K562 (cell line): ENCODE measurements at regions not wholly inside any gene's neighbourhood (a gene's known extent, or its start where the extent isn't known, plus 50 kb on each side); places are given as distances from the start of the nearest gene placed in this dataset.

Experiments
- ATAC-seq: fragments of 200-7000 bp; cut with Tn5 transposase; 3 replicates; pipeline ENCODE4 v1.9.1; 2020; ENCODE audit warnings: moderate library complexity
- BruUV-seq: library from RNA; stranded (reverse); fragments of 400-500 nt; replicated peaks from 2 replicates; lab custom pipeline; 2021; lab: Mats Ljungman, UMichigan
- CTCF ChIA-PET: fragments of 300-600 bp; formaldehyde crosslinking; extraction: SDS; loops from one replicate; lab custom pipeline; 2021; ENCODE audit warnings: low intra/inter-chr PET ratio; lab: Yijun Ruan, JAX
- POLR2A ChIA-PET: fragments of 300-600, 350-650 bp; sonication (Branson Sonifier 250); formaldehyde crosslinking; extraction: SDS; loops from one replicate; lab custom pipeline; 2021; ENCODE audit warnings: antibody characterized with exemption, inconsistent platforms; lab: Yijun Ruan, JAX
- DNase-seq, 4 experiments: peaks; one replicate each; pipeline versions ENCODE4 v3.0.0 to v3.0.0-alpha.2; 2011 to 2018; ENCODE audit warnings: low spot score in 3 of 4, mixed read lengths in 3 of 4; ENCODE audit errors: extremely low read depth in 1 of 4
- FAIRE-seq: peaks from 2 replicates; lab custom pipeline; 2011; peaks lifted over from hg19 to GRCh38; lab: Jason Lieb, UNC
- H2AFZ ChIP-seq: 2 replicates; pipeline ENCODE4 v1.6.0; 2011; ENCODE audit warnings: low read depth, low read length, control low read depth, inconsistent platforms
- H3K27ac ChIP-seq: fragments of 200-600 bp; 3 replicates; pipeline ENCODE4 v1.8.0; 2011; ENCODE audit warnings: low read depth, mild to moderate bottlenecking, control low read depth, inconsistent platforms, low read length, moderate library complexity, mixed read lengths; ENCODE audit errors: extremely low read depth
- H3K27me3 ChIP-seq, 2 experiments: fragments of 300-600 bp in 1 of 2; 2 replicates in 1 of 2; 3 replicates in 1 of 2; pipeline versions ENCODE4 v1.6.0 to v1.8.0; 2011; ENCODE audit warnings: inconsistent platforms in 2 of 2, low read length in 2 of 2, mild to moderate bottlenecking in 1 of 2, mixed read lengths in 1 of 2, moderate library complexity in 1 of 2; ENCODE audit not compliant: control insufficient read depth in 2 of 2, insufficient read depth in 2 of 2
- H3K36me3 ChIP-seq: fragments of 300-600 bp; 3 replicates; pipeline ENCODE4 v1.8.0; 2011; ENCODE audit warnings: mild to moderate bottlenecking, low read length, inconsistent platforms; ENCODE audit not compliant: control insufficient read depth, insufficient read depth
- H3K4me1 ChIP-seq, 2 experiments: fragments of 200-600 bp in 1 of 2; replicated peaks in 1 of 2; 2 replicates in 1 of 2; 3 replicates in 1 of 2; pipeline versions ENCODE4 v1.5.1 to v1.8.0; 2011; ENCODE audit warnings: inconsistent platforms in 2 of 2, low read length in 2 of 2, mild to moderate bottlenecking in 1 of 2, mixed read lengths in 1 of 2, moderate library complexity in 1 of 2; ENCODE audit not compliant: control insufficient read depth in 2 of 2, insufficient read depth in 2 of 2
- H3K4me2 ChIP-seq: 2 replicates; pipeline ENCODE4 v1.6.1; 2011; ENCODE audit warnings: low read length, control low read depth, inconsistent platforms, mixed read lengths; ENCODE audit not compliant: insufficient read depth
- H3K4me3 ChIP-seq: fragments of 200-600 bp; sonication (generic), shearing (Covaris generic); 2 replicates; pipeline ENCODE4 v1.5.1; 2016; ENCODE audit warnings: control low read depth, inconsistent platforms
- H3K79me2 ChIP-seq: fragments of 200-600 bp; 3 replicates; pipeline ENCODE4 v1.8.0; 2011; ENCODE audit warnings: low read length, inconsistent platforms; ENCODE audit not compliant: control insufficient read depth, insufficient read depth
- H3K9ac ChIP-seq, 2 experiments: 2 replicates each; pipeline versions ENCODE4 v1.6.0 to v1.6.1; 2011; ENCODE audit warnings: low read depth in 2 of 2, low read length in 2 of 2, control low read depth in 1 of 2, inconsistent platforms in 1 of 2, mild to moderate bottlenecking in 1 of 2, mixed read lengths in 1 of 2; ENCODE audit not compliant: insufficient read depth in 1 of 2
- H3K9me1 ChIP-seq: one replicate; pipeline ENCODE4 v1.6.0; 2011; ENCODE audit warnings: inconsistent platforms, mild to moderate bottlenecking, low read length, moderate library complexity; ENCODE audit not compliant: control insufficient read depth, insufficient read depth
- H3K9me3 ChIP-seq: replicated peaks from 2 replicates; pipeline ENCODE4 v1.5.1; 2011; ENCODE audit warnings: low read depth, low read length, inconsistent platforms; ENCODE audit not compliant: control insufficient read depth, insufficient read depth
- H4K20me1 ChIP-seq: replicated peaks from 2 replicates; pipeline ENCODE4 v1.6.1; 2011; ENCODE audit warnings: low read length, inconsistent platforms, mixed read lengths; ENCODE audit not compliant: control insufficient read depth, insufficient read depth
- ARID4B ChIP-seq: sonication (generic); formaldehyde crosslinking; IDR thresholded peaks from 2 replicates; pipeline ENCODE4 v1.8.0; 2022; ENCODE audit warnings: mild to moderate bottlenecking, missing genetic modification reagents
- BRF1 ChIP-seq: IDR thresholded peaks from 3 replicates; pipeline ENCODE4 v1.6.1; 2011; ENCODE audit warnings: borderline replicate concordance, mild to moderate bottlenecking; ENCODE audit not compliant: insufficient read length; ENCODE audit errors: extremely low read depth
- CHD2 ChIP-seq: IDR thresholded peaks from 2 replicates; pipeline ENCODE4 v1.6.1; 2011; ENCODE audit warnings: low read depth, low read length
- CTBP1 ChIP-seq: fragments of 450-650 bp; IDR thresholded peaks from 2 replicates; pipeline ENCODE4 v1.6.1; 2016; ENCODE audit warnings: borderline replicate concordance
- FOXP1 ChIP-seq: sonication (generic); formaldehyde crosslinking; IDR thresholded peaks from 2 replicates; pipeline ENCODE4 v1.8.0; 2022; ENCODE audit warnings: mild to moderate bottlenecking, missing genetic modification reagents
- HNRNPL ChIP-seq: fragments of 200-400 bp; formaldehyde crosslinking; IDR thresholded peaks from 2 replicates; pipeline ENCODE4 v1.6.1; 2017; ENCODE audit warnings: low read depth, mild to moderate bottlenecking, low read length
- MLX ChIP-seq, 2 experiments: fragments of 450-650 bp in 1 of 2; sonication (generic) in 1 of 2; formaldehyde crosslinking; conservative IDR thresholded peaks; 2 replicates each; pipeline versions ENCODE4 v1.4.0 to v1.8.1; 2020 to 2022; ENCODE audit warnings: mild to moderate bottlenecking in 1 of 2, missing genetic modification reagents in 1 of 2
- PRDM10 ChIP-seq: fragments of 450-650 bp; IDR thresholded peaks from 2 replicates; pipeline ENCODE4 v1.6.1; 2018; ENCODE audit not compliant: partially characterized antibody
- TEAD1 ChIP-seq, 2 experiments: fragments of 450-650 bp in 1 of 2; sonication (generic) in 1 of 2; formaldehyde crosslinking; IDR thresholded peaks; 2 replicates each; pipeline versions ENCODE4 v1.4.0 to v1.8.0; 2020 to 2022; ENCODE audit warnings: mild to moderate bottlenecking in 2 of 2, missing genetic modification reagents in 1 of 2
- ZBTB9 ChIP-seq: fragments of 450-650 bp; formaldehyde crosslinking; IDR thresholded peaks from 2 replicates; pipeline ENCODE4 v1.4.0; 2020; ENCODE audit warnings: mild to moderate bottlenecking, moderate library complexity
- ZNF121 ChIP-seq: sonication (generic); formaldehyde crosslinking; conservative IDR thresholded peaks from 2 replicates; pipeline ENCODE4 v1.8.0; 2022; ENCODE audit warnings: missing genetic modification reagents
- ZNF24 ChIP-seq: fragments of 450-650 bp; IDR thresholded peaks from 2 replicates; pipeline ENCODE4 v1.6.1; 2016
- ZZZ3 ChIP-seq: fragments of 450-650 bp; IDR thresholded peaks from 2 replicates; pipeline ENCODE4 v1.6.1; 2016; ENCODE audit warnings: antibody characterized with exemption, mild to moderate bottlenecking, moderate library complexity
- WGBS: fragments of 100-300 bp; shearing (Covaris generic); methylation state at CpG from one replicate; pipeline ENCODE4 v1.1.6; 2016; ENCODE audit warnings: low coverage, mixed read lengths; ENCODE audit not compliant: insufficient coverage; ENCODE audit errors: missing lambda C conversion rate; 5-methylcytosine and 5-hydroxymethylcytosine counted together
- in situ Hi-C: fragments of 300-500 bp; cut with MboI; formaldehyde crosslinking; loops from 4 replicates; pipeline ENCODE4 v1.15.0; 2018; ENCODE audit warnings: inconsistent platforms, mixed read lengths
- intact Hi-C: fragments of 100-400 bp; cut with micrococcal nuclease; formaldehyde crosslinking; loops from 2 replicates; pipeline ENCODE4 v1.14.2; 2022

- no peak overlapping the region for H2AFZ ChIP-seq
- DNase-seq (no peak), ATAC-seq (no peak)
- no peaks in the 10 kb centered on the region for H3K27me3 ChIP-seq
- no peaks in the 10 kb centered on the region for H3K4me1 ChIP-seq
- H3K36me3 ChIP-seq: no peaks in the 10 kb centered on the region
- TF ChIP-seq ZNF24 (no peak), ZZZ3 (no peak), ARID4B (CRISPR knock-in tag) (no peak), ZNF121 (CRISPR knock-in tag) (no peak), PRDM10 (no peak), TEAD1 (CRISPR knock-in tag; IDR thresholded peaks at IDR 0.05) (no peak), CTBP1 (no peak), BRF1 (no peak), ZBTB9 (CRISPR knock-in tag) (no peak), CHD2 (no peak), FOXP1 (CRISPR knock-in tag) (no peak), MLX (CRISPR knock-in tag; conservative IDR thresholded peaks at IDR 0.05) (no peak), HNRNPL (no peak)
- TF ChIP-seq, all 486 proteins: peak for 0
- Histone ChIP-seq H3K9ac (no peak overlapping the region), H4K20me1 (no peaks in the 10 kb centered on the region), H3K9me1 (no peaks in the 10 kb centered on the region), H3K79me2 (no peaks in the 10 kb centered on the region), H3K27ac (no peak overlapping the region), H3K9me3 (no peaks in the 10 kb centered on the region), H3K4me3 (no peak overlapping the region), H3K4me2 (no peak overlapping the region)
- in situ Hi-C loops: no loop called here
- BruUV-seq: no TSS peak
- WGBS: 0% methylated on average over 3 of the region's 3 CpGs
- CTCF ChIA-PET: no interaction called here
- intact Hi-C loops: no loop called here
- no peak for FAIRE-seq
- POLR2A ChIA-PET: no interaction called here
Measured at GRCh38 chr4:17063888-17064287, 165.4 kb upstream of the LDB2 start.
